ENCODE measurements at regions not wholly inside any gene's neighbourhood (a gene's known extent, or its start where the extent isn't known, plus 50 kb on each side); places are given as distances from the start of the nearest gene placed in this dataset.

DNA sequence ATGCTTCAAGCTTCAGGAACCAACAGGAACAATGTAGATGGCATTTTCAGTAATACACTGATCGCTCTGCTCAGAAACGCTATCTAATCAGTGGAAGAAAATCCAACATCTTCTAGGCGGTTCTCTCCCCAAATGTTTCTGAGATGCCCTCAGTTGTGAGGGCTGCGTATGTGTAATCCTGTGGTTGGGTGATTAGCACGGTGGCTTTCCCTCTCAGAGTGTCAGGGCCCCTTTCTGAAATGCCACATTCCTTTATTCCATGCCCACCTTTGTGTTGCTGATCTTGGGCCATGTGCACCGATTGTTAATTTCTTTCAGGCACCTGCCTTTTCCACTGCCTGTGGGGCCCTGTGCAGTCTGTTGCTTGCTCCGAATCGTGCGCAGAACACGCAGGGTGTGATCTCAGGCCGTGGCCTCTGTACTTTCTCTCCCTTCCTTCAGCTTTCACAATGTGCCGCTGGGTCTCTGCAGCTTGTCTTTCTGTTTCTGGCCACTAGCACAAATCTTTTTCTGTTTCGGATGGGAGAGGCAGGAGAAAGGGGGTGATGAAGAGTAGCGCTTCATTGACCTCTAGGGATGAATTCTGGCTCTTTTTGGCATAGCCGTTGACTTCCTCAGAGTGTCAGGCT, 324.0 kb downstream of the PARP8 start:
- Histone ChIP-seq H3K4me2 (ENCODE audit: unreplicated experiment) (no peak overlapping the region), H3K9me3 (ENCODE audit: low read depth) (no peaks in the 10 kb centered on the region), H3F3A (ENCODE audit: insufficient read depth) (no peaks in the 10 kb centered on the region), H3K4me3 (no peak overlapping the region), H3K27me3 (replicated peaks; ENCODE audit: insufficient read depth) (no peaks in the 10 kb centered on the region), H3K4me1 (ENCODE audit: insufficient read depth) (no peaks in the 10 kb centered on the region), H3K79me2 (ENCODE audit: insufficient read depth) (no peaks in the 10 kb centered on the region), H3K27ac (no peak overlapping the region), H3K36me3 (ENCODE audit: low read depth) (no peaks in the 10 kb centered on the region), H4K20me1 (ENCODE audit: insufficient read depth) (no peaks in the 10 kb centered on the region), H3K9me2 (ENCODE audit: insufficient read depth) (no peaks in the 10 kb centered on the region), H2AFZ (no peak overlapping the region), H3K9ac (no peak overlapping the region)
- no peak for DNase-seq
- TF ChIP-seq EZH2phosphoT487 (IDR thresholded peaks at IDR 0.05; ENCODE audit: insufficient read depth, low read depth) (no peak), EZH2 (IDR thresholded peaks at IDR 0.05; ENCODE audit: insufficient read depth, poor library complexity, severe bottlenecking) (no peak)
- in situ Hi-C loops (cut with MboI) = no loop called here
- 48 to 54% methylated on average over 15 of the region's 15 CpGs for WGBS, 2 experiments (ENCODE audit: low coverage in 1 of 2, low lambda C conversion rate in 2 of 2, missing lambda C conversion rate in 2 of 2)

DNA sequence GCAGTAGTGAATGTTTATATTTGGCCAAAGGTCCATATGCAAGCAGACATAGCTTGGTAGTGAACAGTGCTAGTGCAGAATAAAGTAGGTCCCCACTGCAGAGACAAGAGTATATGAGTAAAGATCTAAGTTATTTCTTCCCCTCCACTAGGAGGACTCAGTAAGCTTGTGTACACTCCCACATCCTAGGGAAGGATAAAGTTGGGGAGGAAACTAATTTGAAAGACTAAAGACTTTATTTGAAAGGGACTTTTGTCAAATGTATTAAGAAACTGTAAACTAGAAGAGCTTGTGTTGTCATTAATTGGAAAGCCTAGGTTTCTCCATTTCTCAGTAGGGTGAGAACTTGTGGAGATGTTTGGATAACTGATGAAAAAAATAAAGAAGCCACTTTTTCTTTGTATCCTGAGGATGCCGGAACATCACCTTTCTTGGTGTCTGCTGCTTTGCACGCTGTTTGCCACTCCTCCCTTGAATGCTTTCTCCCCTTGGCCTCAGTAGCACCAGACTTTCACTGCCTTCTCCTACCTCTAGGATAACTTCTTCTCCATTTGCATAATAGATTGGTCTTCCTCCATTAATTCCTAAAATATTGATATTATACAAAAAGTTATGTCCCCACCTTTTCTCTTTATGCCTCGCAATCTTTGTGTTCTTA, 329.0 kb downstream of the PARP8 start:
- Histone ChIP-seq H3K79me2 (ENCODE audit: insufficient read depth) (no peaks in the 10 kb centered on the region), H3K27ac (no peak overlapping the region), H2AFZ (no peak overlapping the region), H3K9me2 (ENCODE audit: insufficient read depth) (no peaks in the 10 kb centered on the region), H4K20me1 (ENCODE audit: insufficient read depth) (no peaks in the 10 kb centered on the region), H3K4me2 (ENCODE audit: unreplicated experiment) (no peak overlapping the region), H3F3A (ENCODE audit: insufficient read depth) (no peaks in the 10 kb centered on the region), H3K9me3 (ENCODE audit: low read depth) (no peaks in the 10 kb centered on the region), H3K27me3 (replicated peaks; ENCODE audit: insufficient read depth) (no peaks in the 10 kb centered on the region), H3K36me3 (ENCODE audit: low read depth) (no peaks in the 10 kb centered on the region), H3K9ac (no peak overlapping the region), H3K4me1 (ENCODE audit: insufficient read depth) (no peaks in the 10 kb centered on the region), H3K4me3 (no peak overlapping the region)
- 48 to 57% methylated on average over 3 of the region's 3 CpGs for whole genome bisulfite sequencing, 2 experiments (ENCODE audit: low coverage in 1 of 2, low lambda C conversion rate in 2 of 2, missing lambda C conversion rate in 2 of 2)
- in situ Hi-C loops (cut with MboI) = no loop called here
- DNase-seq = no peak
- TF ChIP-seq EZH2 (IDR thresholded peaks at IDR 0.05; ENCODE audit: insufficient read depth, poor library complexity, severe bottlenecking) (no peak), EZH2phosphoT487 (IDR thresholded peaks at IDR 0.05; ENCODE audit: insufficient read depth, low read depth) (no peak)

DNA sequence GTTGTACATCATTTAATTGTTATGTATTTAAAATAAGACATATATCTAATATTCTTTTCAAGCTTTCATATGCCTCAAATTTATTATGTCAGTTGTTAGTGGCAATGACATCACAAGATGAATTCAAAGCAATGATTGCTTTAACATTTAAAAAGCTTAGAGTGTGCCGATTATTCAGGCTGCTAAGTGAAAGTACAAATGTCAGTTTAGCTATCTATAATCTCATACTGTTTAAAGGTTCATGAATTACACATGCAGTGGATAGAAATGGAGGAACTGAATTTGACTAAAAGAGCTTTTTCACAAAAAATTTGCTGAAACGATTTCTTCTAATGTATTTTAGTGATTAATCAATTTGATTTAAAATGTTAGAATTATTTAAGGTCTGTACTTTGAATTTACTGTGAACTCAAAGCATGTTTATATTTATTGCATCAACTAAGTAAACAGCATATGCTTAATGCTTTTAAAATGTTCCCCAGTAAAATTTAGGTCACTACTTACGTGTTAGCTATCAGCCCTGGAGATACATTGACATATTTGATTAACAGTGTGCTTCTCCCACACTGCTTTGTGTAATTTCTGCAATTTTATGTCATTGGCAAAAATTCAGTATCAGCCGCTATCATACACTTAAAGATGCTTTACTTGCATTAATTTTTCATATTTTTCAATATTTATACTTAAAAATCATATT, 334.9 kb downstream of the PARP8 start:
- H3F3A ChIP-seq (ENCODE audit: insufficient read depth) = no peaks in the 10 kb centered on the region
- H3K9me3 ChIP-seq (ENCODE audit: low read depth) = no peaks in the 10 kb centered on the region
- H3K4me1 ChIP-seq (ENCODE audit: insufficient read depth) = no peaks in the 10 kb centered on the region
- no peak for TF ChIP-seq EZH2phosphoT487 (IDR thresholded peaks at IDR 0.05; ENCODE audit: insufficient read depth, low read depth)
- TF ChIP-seq EZH2 (IDR thresholded peaks at IDR 0.05; ENCODE audit: insufficient read depth, poor library complexity, severe bottlenecking) = no peak
- no peak overlapping the region for H3K4me2 ChIP-seq (ENCODE audit: unreplicated experiment)
- H3K27ac ChIP-seq = no peak overlapping the region
- H2AFZ ChIP-seq = no peak overlapping the region
- H3K9ac ChIP-seq = no peak overlapping the region
- H4K20me1 ChIP-seq (ENCODE audit: insufficient read depth) = no peaks in the 10 kb centered on the region
- H3K27me3 ChIP-seq (replicated peaks; ENCODE audit: insufficient read depth) = no peaks in the 10 kb centered on the region
- no peaks in the 10 kb centered on the region for H3K9me2 ChIP-seq (ENCODE audit: insufficient read depth)
- in situ Hi-C loops (cut with MboI) = no loop called here
- no peaks in the 10 kb centered on the region for H3K79me2 ChIP-seq (ENCODE audit: insufficient read depth)
- 17 to 19% methylated on average over 4 of the region's 4 CpGs for WGBS, 2 experiments (ENCODE audit: low coverage in 1 of 2, low lambda C conversion rate in 2 of 2, missing lambda C conversion rate in 2 of 2)
- H3K4me3 ChIP-seq = no peak overlapping the region
- no peak for DNase-seq
- H3K36me3 ChIP-seq (ENCODE audit: low read depth) = no peaks in the 10 kb centered on the region

DNA sequence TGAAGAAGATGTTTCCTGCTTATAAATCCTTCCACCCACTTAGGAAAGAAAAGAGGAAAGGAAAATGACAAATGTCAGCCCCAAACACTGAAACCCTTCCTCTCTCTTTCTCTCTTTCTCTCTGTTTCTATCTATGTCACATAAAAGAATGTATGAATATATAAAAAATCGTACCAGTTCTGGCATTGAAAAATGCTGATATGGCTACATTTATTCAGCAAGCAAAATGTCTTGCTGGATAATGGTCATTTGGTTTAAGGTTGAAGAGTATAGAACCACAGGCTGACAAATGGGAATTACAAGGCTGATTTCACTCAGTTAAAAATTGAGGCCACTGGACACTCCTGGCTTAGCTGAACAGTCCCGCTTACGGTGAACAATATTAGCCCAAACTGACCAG, 335.9 kb downstream of the PARP8 start:
- Histone ChIP-seq H3K9me3 (ENCODE audit: low read depth) (no peaks in the 10 kb centered on the region), H3K4me1 (ENCODE audit: insufficient read depth) (no peaks in the 10 kb centered on the region), H4K20me1 (ENCODE audit: insufficient read depth) (no peaks in the 10 kb centered on the region), H3F3A (ENCODE audit: insufficient read depth) (no peaks in the 10 kb centered on the region), H3K27ac (no peak overlapping the region), H3K9ac (no peak overlapping the region), H3K27me3 (replicated peaks; ENCODE audit: insufficient read depth) (no peaks in the 10 kb centered on the region), H3K4me3 (no peak overlapping the region), H3K36me3 (ENCODE audit: low read depth) (no peaks in the 10 kb centered on the region), H2AFZ (no peak overlapping the region), H3K79me2 (ENCODE audit: insufficient read depth) (no peaks in the 10 kb centered on the region), H3K9me2 (ENCODE audit: insufficient read depth) (no peaks in the 10 kb centered on the region), H3K4me2 (ENCODE audit: unreplicated experiment) (no peak overlapping the region)
- no peak for DNase-seq
- in situ Hi-C loops (cut with MboI) = no loop called here
- WGBS, 2 experiments (ENCODE audit: low coverage in 1 of 2, low lambda C conversion rate in 2 of 2, missing lambda C conversion rate in 2 of 2) = 38 to 46% methylated on average over 3 of the region's 3 CpGs
- TF ChIP-seq EZH2phosphoT487 (IDR thresholded peaks at IDR 0.05; ENCODE audit: insufficient read depth, low read depth) = no peak
- no peak for TF ChIP-seq EZH2 (IDR thresholded peaks at IDR 0.05; ENCODE audit: insufficient read depth, poor library complexity, severe bottlenecking)
